Renal cortical epithelial cell (primary cell): ENCODE measurements at regions not wholly inside any gene's neighbourhood (a gene's known extent, or its start where the extent isn't known, plus 50 kb on each side); places are given as distances from the start of the nearest gene placed in this dataset.
"Not testable (repeated sequence)": the region's sequence is repeated elsewhere in the genome, so short reads cannot be mapped to it uniquely, and the experiment has no call there.

ENCODE experiments used
- DNase-seq: peaks from one replicate; pipeline ENCODE4 v3.0.0-alpha.2; 2011; ENCODE audit warnings: low read depth

DNA sequence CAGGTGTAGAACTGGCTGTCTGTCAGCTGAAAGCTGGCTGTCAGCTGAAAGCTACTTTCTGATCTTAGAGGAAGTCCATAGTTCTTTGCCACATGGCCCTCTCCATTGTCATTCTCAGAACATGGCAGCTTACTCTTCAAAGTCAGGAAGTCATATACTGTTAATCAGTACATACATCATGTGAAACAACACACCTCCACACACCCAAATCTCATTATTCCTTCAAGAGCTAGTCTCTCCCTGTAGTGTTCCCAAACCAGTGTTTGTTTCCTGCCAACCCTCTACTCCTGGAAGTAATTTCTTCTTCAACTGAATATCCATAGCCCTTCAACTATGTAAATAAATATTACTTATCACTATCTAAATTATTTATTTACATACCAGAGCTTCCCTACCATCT, 58.9 kb downstream of the OR5AK2 start:
- no peak for DNase-seq

DNA sequence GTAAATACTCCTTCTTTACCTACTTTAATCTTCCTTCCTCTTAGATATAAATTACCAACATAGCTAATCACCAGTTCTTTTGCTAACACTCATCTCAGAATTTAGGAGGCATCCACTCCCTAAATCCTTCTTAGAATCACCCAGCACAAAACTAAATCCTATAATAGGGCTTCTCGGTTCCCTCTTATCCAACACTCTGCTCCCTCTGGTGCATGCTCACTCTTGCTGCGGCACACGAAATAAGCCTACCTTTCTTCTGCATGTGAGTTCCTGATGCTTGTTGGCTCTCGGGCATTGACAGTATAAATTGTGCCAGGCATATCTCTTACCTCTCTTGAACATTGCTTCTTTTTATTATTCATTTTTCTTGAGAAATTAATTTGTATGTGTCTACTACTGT, 61.0 kb downstream of the OR5AK2 start:
- DNase-seq = no peak

DNA sequence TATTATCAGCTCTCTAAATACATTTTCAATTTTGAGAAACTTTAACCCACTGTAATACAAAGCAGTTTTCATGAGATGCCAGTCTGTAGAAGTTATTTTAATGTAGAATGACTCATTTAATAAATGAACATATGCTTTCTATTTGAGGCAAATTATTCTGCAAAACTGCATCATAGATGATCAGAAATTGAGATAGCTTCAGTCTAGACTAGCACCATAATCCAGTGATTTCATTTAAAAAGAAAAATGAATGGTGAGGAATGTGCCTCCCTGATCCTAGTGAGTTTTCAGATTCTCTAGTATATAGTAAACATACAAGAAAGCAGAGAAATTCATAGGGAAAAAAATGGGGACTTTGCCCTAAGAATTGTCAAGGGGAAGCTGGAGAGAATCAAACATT, 66.1 kb downstream of the OR5AK2 start:
- no peak for DNase-seq

DNA sequence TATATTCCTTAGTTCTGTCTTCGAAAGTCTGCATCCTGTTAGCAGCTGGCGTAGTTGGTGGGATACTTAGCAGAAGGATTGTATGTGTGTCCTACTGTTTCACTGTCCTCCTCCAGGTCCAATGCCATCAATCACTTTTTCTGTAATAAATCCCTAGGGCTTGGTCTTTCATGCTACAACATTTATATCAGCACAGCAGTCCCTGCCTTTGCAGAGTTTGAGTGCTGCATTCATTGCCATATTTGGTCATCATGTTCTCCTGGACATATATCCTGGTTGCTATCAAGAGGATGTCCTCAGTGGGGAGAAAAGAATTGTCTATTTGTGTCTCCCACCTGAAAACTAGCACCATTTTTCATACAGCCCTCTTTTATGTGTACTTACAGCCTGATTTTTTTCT, 67.0 kb downstream of the OR5AK2 start:
- DNase-seq = no peak

DNA sequence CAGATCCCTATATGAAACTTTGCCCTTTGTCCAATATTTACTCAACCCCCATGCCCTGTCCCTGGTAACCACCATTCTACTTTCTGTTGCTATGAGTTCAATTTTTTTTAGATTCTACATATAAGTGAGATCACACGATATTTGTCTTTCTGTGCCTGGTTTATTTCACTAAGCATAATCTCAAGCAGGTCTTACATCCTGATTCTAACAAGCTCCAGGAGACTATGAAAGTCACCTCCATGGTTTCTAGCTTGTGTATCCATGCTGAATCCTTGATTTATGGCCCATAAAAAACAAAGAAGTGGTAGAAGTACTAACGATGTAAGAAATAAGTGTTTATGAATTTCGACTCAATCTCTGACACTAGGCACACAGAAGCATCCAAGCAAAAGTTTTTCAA, 68.0 kb downstream of the OR5AK2 start:
- DNase-seq = no peak

DNA sequence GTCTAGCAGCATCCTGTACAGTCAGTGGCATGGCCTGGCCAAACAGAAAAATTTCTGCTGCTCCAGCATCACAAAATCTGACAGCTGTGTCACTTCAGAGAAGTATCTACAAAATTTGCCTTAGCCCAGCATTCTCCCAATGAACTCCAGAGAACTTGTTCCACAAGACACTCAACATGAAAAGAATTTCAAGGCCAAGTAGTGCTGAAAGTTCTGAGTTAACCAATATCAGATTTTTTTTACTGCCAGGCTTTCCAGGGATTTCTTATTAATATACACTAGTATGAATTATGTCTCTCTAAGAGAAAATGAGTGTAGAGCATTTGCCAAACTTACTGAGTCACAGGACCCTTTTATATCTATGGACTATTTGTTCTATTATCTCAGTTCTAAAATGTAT, 68.8 kb downstream of the OR5AK2 start:
- DNase-seq = no peak

DNA sequence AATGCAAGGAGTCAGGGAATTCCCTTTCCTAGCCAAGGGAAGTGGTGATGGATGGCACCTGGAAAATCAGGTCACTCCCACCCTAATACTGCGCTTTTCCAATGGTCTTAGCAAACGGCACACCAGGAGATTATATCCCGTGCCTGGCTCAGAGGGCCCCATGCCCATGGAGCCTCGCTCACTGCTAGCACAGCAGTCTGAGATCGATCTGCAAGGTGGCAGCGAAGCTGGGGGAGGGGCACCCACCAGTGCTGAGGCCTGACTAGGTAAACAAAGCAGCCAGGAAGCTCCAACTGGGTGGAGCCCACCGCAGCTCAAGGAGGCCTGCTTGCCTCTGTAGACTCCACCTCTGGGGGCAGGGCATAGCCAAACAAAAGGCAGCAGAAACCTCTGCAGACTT, 74.2 kb downstream of the OR5AK2 start:
- not testable (repeated sequence) for DNase-seq

DNA sequence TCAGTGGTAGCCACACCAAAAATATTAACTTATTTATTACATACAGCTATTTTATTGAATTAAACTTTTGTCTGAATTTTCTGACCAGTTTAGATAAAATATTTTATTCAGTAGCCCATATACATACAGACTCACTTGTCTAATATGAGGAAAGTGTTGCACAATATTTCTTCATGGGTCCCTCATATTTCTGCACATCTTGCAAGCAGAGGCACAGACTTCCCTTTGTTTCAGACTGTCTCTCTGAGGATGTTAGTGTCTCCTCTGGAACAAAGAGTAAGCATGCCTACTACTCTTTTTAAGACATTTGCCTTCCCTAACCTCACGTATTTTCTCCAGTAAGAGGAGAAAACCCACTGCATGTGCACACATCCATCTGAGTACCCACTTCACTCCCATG, 81.2 kb downstream of the OR5AK2 start:
- no peak for DNase-seq

DNA sequence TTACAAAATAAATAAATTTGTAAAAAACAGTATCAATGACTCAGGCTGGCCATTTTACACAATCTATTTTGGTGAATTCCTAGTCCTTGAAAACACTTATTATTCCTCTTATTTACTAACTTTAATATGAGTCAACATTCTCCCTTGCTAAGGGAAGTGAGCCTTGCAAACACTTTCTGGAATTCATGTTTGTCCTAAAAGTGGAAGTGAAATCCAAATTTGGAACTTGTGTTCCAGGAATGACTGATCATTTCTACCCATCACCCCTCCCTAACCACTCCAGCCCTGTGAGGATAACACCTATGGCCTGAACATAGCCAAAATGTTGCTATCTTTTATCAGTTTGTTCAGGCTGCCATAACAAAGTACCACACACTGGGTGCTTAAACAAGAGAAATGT, 83.1 kb downstream of the OR5AK2 start:
- peak; percentile 30 for DNase-seq

DNA sequence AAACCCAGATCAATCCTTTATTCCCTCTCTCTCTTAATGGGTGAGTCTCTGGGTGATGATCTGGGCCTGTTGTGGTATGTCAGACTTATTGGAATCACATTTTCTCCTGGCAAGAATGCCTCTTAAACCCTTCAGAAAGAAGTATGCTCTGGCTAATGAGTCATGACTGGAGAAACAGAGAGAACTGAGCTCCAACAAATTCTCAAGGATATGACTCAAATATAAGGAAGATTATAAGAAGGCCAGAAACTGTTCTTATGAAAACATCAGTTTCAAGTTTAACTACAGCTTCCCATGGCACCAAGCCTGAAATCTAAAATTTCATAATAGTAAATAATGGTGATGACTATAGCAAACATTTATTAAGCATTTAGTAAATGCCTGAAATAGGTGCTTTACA, 83.9 kb downstream of the OR5AK2 start:
- DNase-seq = peak; percentile 92

DNA sequence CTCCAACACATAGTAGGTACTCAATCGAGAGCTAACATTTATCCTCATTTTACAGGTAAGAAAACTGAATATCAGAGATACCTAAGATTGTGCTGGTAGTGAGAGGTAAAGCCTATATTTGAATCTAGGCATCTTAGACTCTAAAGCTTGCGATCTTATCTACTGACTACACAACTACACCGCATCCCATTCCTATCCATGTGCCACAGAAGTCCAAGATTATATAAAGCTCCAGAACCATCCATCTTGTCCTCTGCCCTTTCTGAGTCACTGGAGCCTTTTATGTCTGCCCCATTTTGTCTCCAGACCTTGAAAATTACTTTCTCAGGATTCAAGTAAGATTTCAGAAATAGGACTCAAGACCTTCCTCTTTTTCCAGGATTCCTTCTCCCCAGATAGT, 84.4 kb downstream of the OR5AK2 start:
- no peak for DNase-seq

DNA sequence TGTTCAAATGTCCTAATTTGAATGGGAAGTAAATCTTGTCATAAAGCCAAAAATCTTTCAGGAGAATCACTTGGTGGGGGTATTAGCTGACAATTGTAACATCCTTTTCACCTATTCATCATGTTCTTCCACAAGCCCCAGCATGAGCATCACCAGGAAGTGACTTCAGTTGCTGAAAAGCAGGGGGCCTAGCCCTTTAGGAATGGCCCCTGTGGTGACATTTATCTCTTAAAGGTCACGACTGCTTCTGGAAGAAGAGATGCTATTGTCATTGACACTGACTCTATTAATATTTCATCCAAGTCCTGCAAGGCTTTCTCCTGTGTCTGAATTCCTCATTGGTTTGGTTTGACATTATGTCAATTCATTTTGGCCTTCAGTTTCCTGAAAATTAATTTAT, 92.6 kb downstream of the OR5AK2 start:
- DNase-seq = no peak

DNA sequence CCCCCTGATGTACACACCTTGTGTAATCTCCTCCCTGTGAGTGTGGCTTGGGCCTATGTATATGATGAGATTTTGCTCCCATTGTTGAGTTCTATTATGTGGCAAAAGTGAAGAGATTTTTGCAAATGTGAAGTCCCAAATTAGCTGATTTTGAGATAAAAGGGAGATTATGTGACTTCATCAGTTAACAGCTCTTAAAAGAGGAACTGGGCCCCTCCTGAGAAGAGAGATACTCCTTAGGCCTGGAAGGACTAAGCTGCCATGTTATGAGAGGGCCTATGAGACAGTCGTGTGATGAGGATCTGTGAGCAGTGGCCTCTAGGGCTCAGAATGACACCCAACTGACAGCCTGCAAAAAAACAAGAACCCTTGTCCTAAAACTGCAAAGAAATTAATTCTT, 93.4 kb downstream of the OR5AK2 start:
- no peak for DNase-seq

DNA sequence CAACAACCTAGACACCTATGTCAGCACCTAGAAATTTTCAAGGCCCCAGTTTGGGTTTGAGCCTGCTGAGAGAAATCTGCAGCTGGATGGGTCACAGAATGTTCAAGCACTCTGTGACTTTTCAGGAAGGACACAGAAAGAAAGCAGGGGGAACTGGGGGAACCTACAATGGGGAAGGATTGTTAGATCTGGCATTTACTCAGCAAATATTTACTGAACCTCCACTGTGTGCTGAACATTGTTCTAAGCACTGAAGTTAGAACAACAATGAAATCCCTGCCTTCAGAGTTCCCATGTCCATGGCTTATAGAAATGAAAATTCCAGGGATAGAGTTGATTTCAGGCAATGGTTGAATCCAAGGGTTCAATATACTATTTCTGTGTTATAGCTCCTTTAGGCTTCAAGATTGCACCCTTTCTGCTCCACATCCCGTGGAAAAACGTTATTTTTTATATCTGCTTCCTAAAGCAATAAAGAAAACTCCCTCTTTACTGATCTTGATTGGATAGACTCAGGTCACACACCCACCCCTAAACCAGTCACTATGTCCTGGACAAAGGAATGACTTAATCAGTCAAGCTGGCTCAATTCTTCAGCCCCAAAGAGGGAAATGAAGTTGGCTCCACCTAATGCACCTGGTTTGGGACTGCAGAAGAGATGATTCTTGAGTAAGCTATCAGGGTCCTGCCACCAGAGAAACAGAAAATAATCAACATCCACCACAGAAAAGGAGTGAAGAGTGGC, 95.1 kb downstream of the OR5AK2 start:
- DNase-seq = no peak

DNA sequence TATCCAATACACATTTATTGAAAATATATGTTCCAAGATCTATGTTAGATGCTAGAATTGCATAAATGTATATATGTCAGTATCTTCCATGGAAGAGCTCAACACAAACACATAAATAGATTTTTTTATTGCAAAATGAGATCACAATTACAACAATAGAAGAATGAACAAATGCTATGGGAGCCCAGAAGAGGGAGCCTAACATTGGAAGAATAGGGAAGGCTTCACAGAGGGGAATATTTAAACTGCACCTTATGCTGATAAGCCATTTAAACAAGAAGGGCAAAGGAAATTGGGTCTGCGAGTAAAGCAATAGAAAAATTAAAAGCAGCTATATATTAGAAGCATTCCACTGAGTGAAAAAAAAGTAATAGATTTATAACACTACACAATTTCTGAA, 96.1 kb upstream of the LRRC55 start:
- no peak for DNase-seq

DNA sequence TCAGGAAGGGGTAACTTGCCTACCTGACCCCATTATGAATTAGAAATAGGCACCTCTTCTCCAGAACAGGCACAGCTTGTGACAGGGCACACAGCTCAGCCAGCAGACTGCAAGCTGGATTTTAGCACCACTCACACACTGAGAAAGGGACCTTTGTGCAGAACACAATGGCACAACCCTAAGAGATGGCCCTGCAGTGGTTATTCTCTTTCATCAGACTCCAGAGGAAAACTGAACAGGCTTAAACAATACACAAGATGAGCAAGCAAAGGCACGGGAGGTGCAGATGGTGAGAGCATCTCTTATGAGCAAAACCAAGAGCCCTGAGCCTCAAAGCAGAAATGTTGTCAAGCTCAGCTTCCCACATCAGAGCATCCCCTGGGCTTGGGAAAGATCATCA, 93.8 kb upstream of the LRRC55 start:
- no peak for DNase-seq

DNA sequence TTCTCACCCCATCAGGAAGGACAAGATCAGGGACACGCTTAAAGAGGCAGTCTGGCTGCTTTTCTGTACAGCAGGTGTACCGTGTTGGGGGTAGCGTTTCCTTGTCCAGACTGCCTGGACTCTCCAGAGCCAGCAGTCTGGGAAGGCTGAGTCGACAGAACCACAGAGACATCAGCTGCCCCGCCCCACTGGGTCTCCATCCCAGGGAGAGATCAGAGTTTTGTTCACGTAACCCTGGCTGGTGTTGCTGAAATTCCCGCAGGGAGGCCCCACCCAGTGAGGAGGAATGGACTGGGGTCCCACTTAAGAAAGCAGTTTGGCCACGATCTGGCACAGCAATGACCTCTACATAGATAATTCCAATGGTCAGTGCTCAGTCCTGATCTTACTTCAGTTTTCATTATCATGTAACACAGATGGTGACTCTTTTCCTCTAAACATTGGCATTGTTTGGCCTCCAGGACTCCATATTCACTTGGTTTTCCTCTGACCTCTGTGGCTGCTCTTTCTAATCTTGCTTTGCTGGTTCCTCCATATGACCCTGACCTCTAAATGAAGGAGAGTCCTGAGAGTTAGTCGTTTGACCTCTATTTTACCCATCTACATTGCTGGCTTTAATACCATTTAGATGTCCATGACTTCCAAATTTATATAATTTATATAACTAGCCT, 89.6 kb upstream of the LRRC55 start:
- no peak for DNase-seq

DNA sequence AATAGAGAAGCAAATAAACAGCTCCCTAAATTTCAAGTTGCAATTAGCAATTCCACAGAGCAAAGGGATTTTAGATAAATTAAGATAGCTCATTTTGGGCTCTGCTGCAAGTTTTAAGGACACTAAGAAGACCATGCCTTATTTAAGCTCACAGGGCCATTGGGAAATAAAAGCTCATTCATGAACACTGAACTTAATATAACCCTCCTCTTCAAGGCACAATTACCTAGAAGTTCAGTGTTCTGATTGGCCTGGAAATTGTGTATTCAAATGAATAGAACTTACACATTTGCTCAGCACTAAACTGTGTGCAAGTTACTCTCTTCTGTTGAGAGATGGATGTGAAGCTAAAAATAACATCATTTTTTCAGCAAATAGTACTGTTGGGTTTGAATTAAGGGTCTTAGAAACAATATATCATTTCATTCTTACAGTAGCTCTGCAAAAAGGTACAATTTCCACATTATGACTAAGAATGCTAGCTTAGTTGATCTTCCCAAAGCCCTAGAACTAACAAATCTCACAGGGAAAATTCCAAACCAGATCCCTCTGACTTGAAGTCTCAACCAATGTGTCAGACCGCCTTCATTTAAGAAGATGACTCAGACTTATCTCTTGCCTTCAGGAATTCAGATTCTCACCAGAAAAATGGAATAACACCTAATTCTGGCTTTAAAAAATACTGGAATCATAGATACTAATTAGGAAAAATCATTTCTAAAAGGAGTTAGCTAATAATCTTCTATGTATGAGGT, 87.4 kb upstream of the LRRC55 start:
- no peak for DNase-seq

DNA sequence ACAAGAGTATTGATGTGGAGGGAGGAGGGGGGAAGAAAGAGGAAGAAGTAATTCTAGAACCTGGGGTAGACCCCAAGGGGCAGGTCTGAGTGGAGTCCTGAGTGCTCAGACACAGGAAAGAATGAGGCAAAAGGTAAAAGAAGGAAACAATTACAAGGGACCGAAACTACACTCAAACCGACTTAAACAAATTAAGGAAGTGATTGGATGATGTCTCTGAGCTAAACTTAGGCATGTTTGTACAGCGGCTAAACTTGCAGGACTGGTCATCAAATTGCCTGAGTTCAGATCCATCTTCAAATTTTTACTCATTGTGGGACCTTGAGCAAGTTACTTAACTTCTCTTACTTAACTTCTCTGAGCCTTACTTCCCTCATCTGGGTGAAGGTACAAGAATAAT, 86.3 kb upstream of the LRRC55 start:
- no peak for DNase-seq

DNA sequence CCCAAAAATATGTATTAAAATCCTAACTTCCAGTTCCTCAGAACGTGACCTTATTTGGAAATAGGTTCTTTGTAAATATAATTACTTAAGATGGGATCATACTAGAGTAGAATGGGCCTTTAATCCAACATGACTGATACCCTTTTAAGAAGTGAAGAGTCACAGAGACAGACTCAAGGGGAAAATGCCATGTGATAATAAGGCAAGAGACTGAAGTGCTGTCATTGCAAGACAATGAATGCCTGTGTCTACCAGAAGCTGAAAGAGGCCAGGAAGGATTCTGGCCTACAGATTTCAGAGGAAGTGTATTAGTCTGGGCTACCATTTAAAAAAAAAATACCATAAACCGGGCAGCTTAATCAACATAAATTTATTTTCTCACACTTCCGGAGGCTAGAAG, 85.9 kb upstream of the LRRC55 start:
- DNase-seq = no peak

DNA sequence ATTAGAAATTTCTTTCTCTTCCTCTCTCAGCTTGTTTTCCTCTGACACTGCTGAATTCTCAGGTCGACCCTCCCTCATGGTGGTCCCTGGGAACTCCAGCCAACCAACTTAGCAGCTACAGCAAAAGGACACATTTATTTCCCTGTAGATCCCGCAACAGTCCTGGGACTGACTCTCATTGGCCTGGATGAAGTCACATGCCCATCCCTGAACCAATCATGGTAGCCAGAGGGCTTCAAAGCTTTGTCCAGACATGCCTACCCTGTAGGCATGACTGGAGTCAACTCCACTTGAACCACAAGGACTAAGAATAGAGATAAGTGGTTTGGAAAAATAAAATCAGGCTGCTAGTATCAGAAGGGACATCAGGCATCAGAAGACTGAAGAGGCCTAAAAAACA, 84.6 kb upstream of the LRRC55 start:
- no peak for DNase-seq

DNA sequence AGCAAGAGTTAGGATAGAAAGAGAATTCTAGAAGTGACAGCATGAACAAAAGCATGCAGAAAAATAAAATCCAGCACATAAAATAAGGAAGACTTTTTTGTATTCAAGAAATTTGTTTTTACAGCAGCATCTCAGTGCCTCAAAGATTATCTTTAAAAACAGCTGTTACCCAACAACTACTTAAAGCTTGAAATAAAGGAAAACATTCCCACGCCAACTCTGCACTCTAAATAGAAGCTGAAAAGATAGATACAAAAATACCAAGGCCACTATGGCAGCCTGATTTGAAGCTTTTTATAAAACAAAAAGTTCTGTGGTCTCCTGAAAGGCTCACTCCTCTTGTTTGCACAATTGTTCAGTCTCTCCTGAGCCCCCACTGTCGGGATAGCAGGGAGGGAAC, 83.6 kb upstream of the LRRC55 start:
- no peak for DNase-seq

DNA sequence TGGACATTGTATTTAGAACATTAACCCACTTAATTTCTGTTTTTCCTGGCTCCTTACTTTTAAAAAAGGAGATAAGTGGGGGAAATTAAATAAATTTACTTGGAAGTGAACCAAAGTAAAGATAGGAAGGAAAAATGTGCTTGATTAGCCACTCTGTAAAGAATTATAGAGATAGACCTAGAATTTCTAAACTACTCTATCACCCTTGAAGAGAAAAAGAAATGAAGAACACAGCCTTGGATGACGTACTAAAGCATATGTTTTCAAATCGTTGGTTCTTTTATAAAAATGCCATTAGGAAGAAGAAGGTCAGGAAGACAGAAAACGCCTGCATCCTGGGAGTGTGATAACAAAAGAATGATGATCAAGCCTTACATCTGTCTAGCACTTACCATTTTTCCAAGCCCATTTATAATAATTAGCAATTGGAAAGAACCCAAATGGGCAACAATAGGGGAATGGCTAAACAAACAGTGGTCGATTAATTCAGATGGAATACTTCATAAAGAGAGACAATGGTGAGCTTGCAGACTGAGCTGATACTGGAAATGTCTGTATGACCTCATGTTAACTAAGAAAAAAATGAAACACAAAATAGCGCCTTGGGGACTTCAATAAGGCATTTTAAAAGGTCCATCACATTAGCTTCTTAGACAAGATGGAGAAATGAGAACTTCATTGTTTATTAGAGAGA, 81.0 kb upstream of the LRRC55 start:
- no peak for DNase-seq
